ENCODE measurements at regions not wholly inside any gene's neighbourhood (a gene's known extent, or its start where the extent isn't known, plus 50 kb on each side); places are given as distances from the start of the nearest gene placed in this dataset.
A peak's percentile ranks its signal among the peaks of the same experiment; 100 is the strongest.
"Not testable (repeated sequence)": the region's sequence is repeated elsewhere in the genome, so short reads cannot be mapped to it uniquely, and the experiment has no call there.

GRCh38 chr3:48101301-48101650 lies 85.1 kb upstream of the MAP4 start:
- not testable (repeated sequence) for DNase-seq (ENCODE audit: extremely low read depth in 1 of 2, low read depth in 1 of 2)

GRCh38 chr3:48092270-48092669 lies 76.1 kb upstream of the MAP4 start:
- DNase-seq (ENCODE audit: extremely low read depth in 1 of 2, low read depth in 1 of 2), result no peak

GRCh38 chr3:48090166-48090939 lies 74.1 kb upstream of the MAP4 start:
- no peak for DNase-seq (ENCODE audit: extremely low read depth in 1 of 2, low read depth in 1 of 2)

GRCh38 chr3:48088749-48089466 lies 72.7 kb upstream of the MAP4 start:
- peak; percentile 91 to 93 for DNase-seq (ENCODE audit: extremely low read depth in 1 of 2, low read depth in 1 of 2)

- peak; percentile 1 to 6 for DNase-seq (ENCODE audit: extremely low read depth in 1 of 2, low read depth in 1 of 2)
These were observed 72.0 kb upstream of the MAP4 start for GRCh38 chr3:48088056-48088748.

- DNase-seq (ENCODE audit: extremely low read depth in 1 of 2, low read depth in 1 of 2), result no peak
These were observed 70.5 kb upstream of the MAP4 start for GRCh38 chr3:48086705-48087104.

- DNase-seq (ENCODE audit: extremely low read depth in 1 of 2, low read depth in 1 of 2), result no peak
These were observed 68.7 kb upstream of the MAP4 start for GRCh38 chr3:48084929-48085328.

- DNase-seq (ENCODE audit: extremely low read depth in 1 of 2, low read depth in 1 of 2), result no peak
These were observed 68.0 kb upstream of the MAP4 start for GRCh38 chr3:48084170-48084569.

GRCh38 chr3:48082580-48083184 lies 66.5 kb upstream of the MAP4 start:
- DNase-seq (ENCODE audit: extremely low read depth in 1 of 2, low read depth in 1 of 2), result no peak

GRCh38 chr3:48077815-48078214 lies 61.6 kb upstream of the MAP4 start:
- no peak for DNase-seq (ENCODE audit: extremely low read depth in 1 of 2, low read depth in 1 of 2)

- no peak for DNase-seq (ENCODE audit: extremely low read depth in 1 of 2, low read depth in 1 of 2)
These were observed 53.8 kb upstream of the MAP4 start for GRCh38 chr3:48070030-48070429.

- DNase-seq (ENCODE audit: extremely low read depth in 1 of 2, low read depth in 1 of 2), result no peak
These were observed 53.1 kb upstream of the MAP4 start for GRCh38 chr3:48069339-48069738.

- no peak for DNase-seq (ENCODE audit: extremely low read depth in 1 of 2, low read depth in 1 of 2)
These were observed 52.7 kb upstream of the MAP4 start for GRCh38 chr3:48068886-48069285.

GRCh38 chr3:48068320-48068719 lies 52.1 kb upstream of the MAP4 start:
- DNase-seq (ENCODE audit: extremely low read depth in 1 of 2, low read depth in 1 of 2), result not testable (repeated sequence)

- no peak for DNase-seq (ENCODE audit: extremely low read depth in 1 of 2, low read depth in 1 of 2)
These were observed 51.1 kb upstream of the MAP4 start for GRCh38 chr3:48067271-48067670.

Measured in stimulated activated CD8-positive, alpha-beta memory T cell treated with anti-CD3 and anti-CD28 coated beads, Interleukin-7, amount 100 ng/mL, for 48 hours (primary cell).